Fibroblast of skin of right quadriceps (primary cell): ENCODE measurements at regions not wholly inside any gene's neighbourhood (a gene's known extent, or its start where the extent isn't known, plus 50 kb on each side); places are given as distances from the start of the nearest gene placed in this dataset.

ENCODE experiments used
- DNase-seq: peaks from one replicate; pipeline ENCODE4 v3.0.0-alpha.2; 2013

DNA sequence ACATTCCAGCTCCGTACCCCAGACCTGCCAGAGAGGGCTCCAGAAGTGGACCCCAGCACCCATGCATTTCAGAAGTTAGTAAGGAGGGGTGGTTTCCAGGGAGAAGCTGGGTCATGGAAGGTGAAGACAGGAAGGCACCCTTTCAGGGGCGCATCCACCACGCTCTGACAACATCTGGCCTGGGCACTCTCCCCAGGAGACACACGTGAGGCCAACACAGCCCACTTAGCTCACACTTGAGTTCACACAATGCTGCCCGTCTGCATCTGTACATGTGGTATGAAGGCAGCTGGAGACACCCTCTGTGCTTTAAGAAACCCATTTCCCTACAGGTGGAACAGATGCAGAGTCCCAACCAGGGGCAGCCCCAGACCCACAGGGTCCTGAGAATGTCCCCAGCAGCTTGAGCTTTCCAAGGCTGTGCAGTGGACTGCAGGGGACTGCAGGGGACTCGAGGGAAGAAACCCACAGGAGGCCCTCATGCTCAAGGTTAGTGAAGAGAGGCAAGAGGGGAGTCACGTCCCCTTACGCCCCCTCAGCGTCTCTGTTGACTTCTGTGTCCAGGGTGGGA is 326.8 kb upstream of the IRX1 start:
- no peak for DNase-seq

GRCh38 chr5:3266861-3267260 is 328.8 kb upstream of the IRX1 start:
- no peak for DNase-seq

- DNase-seq: no peak
Observed at GRCh38 chr5:3265936-3266335, 329.7 kb upstream of the IRX1 start.

GRCh38 chr5:3265131-3265885 is 330.3 kb upstream of the IRX1 start:
- no peak for DNase-seq

- DNase-seq: no peak
Observed at GRCh38 chr5:3262451-3262850, 333.2 kb upstream of the IRX1 start.

DNA sequence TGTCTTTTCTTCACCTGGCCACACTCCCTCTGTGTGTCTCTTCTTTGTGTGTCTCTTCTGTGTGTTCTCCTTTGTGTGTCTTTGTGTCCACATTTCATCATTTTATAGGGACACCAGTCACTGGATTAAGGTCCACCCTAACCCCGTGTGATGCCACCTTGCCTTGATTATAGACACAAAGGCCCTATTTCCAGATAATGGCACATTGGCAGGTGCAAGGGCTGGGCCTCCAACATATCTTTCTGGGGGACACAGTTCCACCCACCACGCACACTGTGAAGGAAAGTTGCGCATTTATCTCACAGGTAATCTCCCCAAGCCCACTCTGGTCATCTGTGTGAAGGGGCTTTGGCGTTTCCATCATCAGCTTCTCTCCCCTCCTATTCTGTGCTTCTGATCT is 334.6 kb upstream of the IRX1 start:
- DNase-seq: no peak

- no peak for DNase-seq
Observed at GRCh38 chr5:3258050-3258449, 337.6 kb upstream of the IRX1 start.

DNA sequence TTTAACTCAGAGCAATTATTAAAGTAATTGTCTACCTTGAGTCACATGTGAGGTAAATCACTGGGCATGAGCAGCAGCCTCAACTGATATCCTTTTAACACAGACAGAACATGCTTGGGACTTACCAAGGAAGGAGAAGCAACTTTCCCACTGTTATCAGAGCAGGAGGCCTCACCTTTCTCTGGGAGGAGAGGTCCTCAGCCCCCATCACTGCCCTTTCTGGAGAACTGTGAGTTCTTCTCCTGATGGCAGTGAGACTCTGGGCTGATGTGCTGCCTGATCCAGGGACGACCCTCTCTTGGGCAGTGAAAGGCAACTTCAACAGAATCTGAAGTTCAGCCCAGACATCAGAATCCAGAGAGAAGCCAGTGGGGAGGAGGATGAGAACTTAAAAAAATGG is 343.4 kb upstream of the IRX1 start:
- no peak for DNase-seq

GRCh38 chr5:3251784-3252183 is 343.8 kb upstream of the IRX1 start:
- no peak for DNase-seq

DNA sequence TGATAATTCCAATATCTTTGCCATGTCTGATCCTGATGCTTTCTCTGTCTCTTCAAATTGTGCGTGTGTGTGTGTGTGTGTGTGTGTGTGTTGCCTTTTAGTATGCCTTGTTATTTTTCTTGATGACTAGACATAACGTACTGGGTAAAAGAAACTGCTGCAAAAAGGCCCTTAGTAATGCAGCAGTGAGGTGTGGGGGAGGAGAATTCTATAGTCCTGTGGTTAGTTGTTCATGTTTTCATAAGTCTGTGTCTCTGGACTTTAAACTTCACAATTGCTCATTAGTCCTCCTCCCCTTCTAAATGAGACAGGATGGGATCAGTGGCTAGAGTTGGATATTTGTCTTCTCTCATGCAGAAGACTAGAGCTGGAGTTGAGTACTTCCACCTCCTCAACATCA is 346.2 kb upstream of the IRX1 start:
- no peak for DNase-seq

- DNase-seq: no peak
Observed at GRCh38 chr5:3237276-3237868, 358.3 kb upstream of the IRX1 start.

DNA sequence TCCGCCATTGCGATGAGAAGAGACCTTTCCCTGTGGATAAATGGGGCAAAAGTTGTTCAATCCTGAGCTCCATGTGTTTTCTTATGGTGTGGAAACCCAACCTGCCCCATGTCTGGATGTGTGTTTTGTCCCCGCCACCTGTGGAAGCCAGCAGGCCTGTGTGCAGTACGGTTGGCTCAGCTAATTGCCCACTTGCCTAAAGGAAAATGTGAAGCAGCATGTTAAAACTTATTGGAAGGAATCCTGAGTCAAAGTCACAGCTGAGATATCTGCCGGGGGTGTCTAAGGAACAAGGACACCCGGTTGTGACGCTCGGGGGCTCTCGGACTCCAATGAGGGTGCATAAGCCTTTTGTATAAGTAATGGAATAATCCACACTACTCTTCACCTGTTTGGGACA is 361.1 kb upstream of the IRX1 start:
- no peak for DNase-seq

DNA sequence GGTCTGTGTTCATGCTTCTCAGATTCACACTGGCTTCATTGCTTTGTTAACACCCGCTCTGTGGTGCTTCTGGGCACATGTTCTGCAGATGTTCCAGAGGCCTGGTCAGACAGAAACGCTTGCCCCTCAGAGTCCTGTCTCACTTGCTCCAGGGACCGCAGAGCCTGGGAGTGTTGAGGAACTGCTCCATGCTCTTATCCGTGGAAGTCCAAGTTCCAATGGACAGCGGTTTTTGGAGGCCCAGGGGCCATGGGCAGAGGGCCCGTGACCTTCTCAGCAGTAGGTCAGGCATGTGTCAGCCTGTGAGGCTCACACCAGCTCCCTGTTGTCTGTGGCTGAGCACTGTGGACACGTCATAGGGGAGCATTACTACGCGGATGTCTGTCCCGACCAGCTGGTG is 364.7 kb upstream of the IRX1 start:
- DNase-seq: no peak

DNA sequence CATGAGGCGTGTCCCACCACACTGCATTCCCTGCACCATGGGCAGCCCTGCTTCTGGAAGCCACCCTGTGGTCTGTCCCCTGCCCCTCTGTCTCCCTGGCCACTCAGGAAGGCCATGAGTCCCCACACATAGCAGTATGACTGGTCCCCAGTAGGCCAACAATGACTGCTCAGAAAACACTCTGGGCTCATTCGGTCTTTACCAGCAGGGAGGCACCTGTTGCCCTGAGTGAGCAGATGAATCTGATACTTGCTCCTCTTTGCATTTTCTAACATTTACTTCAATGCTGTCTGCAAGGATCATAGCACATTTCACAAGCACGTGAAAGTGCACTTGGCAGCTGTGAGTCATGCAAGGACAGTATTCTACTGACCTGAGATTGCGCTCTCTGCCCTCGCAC is 365.4 kb upstream of the IRX1 start:
- DNase-seq: no peak

DNA sequence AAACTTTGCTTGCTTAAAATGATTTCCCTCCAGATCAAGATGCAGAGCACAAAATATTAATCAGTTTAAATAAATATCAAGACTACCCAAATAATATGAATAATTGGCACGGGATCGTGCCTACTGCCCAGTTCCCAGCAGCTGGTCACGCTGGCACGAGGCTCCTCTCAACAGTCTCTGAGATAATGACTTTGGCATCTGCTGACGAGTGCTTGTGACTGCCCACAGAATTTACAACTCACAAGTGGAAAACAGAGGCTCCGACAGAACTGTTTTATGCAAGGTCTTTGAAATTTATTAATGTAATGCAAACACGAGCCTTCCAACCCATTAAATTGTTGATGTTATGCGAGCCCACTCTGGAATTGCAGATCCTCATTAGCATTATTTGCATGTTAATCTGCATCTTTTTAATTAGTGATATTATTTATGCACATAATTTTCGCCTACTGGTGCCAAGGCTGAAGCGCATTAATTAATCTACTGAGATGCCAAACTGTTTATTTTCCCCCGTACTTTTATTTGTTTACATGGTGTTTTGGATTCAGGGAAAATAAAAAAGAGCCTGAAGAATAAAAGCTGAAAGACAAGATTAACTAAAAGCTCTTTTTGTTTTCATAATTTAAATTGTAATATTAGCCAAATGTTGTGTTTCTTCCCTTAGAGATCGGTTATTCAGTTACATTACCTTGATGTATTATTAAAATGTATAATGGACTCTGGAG is 369.3 kb upstream of the IRX1 start:
- no peak for DNase-seq

DNA sequence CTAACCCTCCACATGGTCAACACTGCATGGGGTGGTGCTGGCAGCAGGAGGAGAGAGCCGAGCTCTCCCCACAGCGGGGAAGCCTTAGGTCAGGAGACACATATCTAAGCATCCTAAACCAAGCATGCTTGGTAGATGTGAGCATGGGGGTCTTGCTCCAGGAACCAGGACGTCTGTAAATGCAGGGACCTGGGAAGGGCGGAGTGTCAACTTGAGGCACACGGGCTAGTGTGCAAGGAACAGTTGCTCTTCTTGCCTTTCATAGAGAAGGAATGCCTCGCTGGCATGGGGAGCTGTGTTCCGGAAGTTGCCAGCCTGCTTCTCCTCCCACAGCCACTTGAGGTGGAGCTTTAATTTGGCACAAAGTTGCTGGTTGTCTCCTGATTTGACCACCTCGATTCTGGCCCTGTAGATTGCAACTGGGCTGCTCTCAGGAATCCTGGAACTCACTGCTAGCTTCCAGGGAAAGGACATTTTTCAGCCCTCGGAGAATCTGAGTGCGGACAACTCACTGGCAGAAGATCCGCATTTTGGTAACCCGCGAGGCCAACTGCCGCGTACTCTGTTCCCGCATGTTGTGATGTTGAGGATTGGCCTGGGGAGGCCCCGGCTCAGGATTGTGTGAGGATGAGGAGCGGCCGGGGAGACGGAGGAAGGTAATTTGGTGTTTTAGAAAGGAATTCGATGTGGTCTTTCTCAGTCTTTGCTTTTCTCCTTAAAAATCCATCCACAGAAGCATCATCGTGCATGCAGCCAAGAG is 370.3 kb upstream of the IRX1 start:
- no peak for DNase-seq

DNA sequence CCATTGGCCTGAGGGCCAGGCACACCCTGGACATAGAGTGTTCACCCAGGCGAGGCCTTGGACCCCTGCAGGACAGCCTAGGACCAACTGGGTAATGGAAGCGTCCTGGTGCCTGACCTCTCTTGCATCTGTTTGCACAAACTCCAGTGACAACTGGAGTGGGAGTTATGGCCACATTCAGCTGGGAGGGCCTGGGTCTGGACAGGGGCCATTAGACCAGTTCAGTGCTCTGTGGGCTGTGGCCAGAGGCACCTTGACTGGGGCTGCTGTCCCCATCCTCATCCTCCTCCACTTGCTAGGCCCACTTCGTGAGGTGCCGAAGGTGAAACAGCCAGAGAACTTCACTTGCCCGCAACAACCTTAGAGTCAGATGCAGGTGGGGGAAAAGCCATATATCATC is 372.7 kb upstream of the IRX1 start:
- no peak for DNase-seq

DNA sequence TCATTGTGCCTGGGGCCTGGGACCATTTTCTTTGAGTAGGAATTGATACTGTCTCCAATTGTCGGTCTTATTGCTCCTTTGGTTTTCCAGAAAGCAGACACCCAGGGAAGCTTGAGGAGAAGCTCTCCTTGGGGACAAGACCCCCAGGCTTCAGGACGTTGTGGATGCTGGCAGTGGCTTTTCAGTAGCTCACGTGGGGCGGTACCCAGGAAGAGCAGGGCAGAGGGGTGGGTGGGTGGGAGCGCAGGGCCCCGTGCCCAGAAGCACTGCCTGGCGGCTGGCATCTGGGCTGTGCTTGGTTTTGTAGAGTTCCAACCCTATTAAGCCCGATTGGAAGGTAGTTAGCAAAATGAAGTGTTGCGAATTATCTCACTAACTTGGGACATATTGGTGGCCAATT is 374.2 kb upstream of the IRX1 start:
- DNase-seq: no peak

DNA sequence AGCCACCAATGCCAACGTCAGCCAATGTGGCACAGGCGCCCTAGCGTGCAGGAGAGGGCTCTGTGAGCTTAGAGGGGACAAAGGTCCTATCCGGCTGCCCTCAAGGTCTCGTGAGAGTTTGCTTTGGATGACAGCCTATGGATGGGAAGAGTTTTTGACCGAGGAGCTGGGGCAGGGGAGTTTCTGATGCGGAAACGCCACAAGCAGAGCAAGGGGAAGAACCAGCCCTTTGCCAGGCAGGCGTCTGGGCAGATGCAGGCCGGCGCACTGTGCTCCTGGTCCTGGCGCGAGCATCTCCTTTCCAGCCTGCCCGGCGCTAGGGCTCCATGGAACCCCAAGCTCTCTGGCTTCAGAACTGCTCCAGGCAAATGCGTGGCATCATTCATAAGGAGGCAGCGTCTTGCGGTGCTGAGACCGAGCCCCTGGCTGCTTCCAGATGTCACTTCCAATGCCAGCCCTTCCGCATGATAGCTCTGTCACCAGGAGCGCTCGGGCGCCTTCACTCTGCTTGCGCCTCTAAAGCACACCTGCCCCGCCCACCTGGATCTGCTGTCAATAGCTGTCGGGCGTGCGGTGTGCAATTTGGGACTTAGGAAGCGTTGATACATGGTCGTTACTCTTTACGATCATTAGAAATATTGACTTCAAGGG is 374.9 kb upstream of the IRX1 start:
- DNase-seq: no peak

GRCh38 chr5:3220201-3220600 is 375.4 kb upstream of the IRX1 start:
- DNase-seq: no peak

- no peak for DNase-seq
Observed at GRCh38 chr5:3218916-3219650, 376.5 kb upstream of the IRX1 start.
